SK-N-SH (cell line): ENCODE measurements at regions not wholly inside any gene's neighbourhood (a gene's known extent, or its start where the extent isn't known, plus 50 kb on each side); places are given as distances from the start of the nearest gene placed in this dataset.

Experiments used
- CTCF ChIA-PET: fragments of 300-600, 350-600 bp; formaldehyde crosslinking; extraction: SDS; loops from one replicate; lab custom pipeline; 2021; lab: Yijun Ruan, JAX
- POLR2A ChIA-PET: fragments of 350-600 bp; sonication (Branson Sonifier 250); formaldehyde crosslinking; extraction: SDS; loops from one replicate; lab custom pipeline; 2020; ENCODE audit warnings: antibody characterized with exemption, inconsistent platforms; lab: Yijun Ruan, JAX
- DNase-seq: peaks from one replicate; pipeline ENCODE4 v3.0.0; 2012
- H2AFZ ChIP-seq: fragments of 200-600 bp; sonication (generic); 2 replicates; pipeline ENCODE4 v1.8.1; 2016; ENCODE audit warnings: antibody characterized with exemption, mild to moderate bottlenecking, low read depth
- H3F3A ChIP-seq: fragments of 200-600 bp; sonication (generic); replicated peaks from 2 replicates; pipeline ENCODE3; 2016; ENCODE audit warnings: antibody characterized with exemption, mild to moderate bottlenecking; ENCODE audit not compliant: insufficient read depth
- H3K27ac ChIP-seq, 2 experiments: fragments of 200-500 bp in 1 of 2; fragments of 200-600 bp in 1 of 2; sonication (Bioruptor generic) in 1 of 2; sonication (generic), shearing (Covaris generic) in 1 of 2; 2 replicates each; pipeline versions ENCODE4 v1.5.1 to v1.6.1; 2014 to 2016; ENCODE audit warnings: low read depth in 2 of 2, inconsistent platforms in 1 of 2, low read length in 1 of 2, mild to moderate bottlenecking in 1 of 2, mixed read lengths in 1 of 2
- H3K27me3 ChIP-seq: fragments of 200-600 bp; sonication (generic), shearing (Covaris generic); 2 replicates; pipeline ENCODE4 v1.6.1; 2016; ENCODE audit warnings: mixed run types; ENCODE audit not compliant: insufficient read depth
- H3K36me3 ChIP-seq, 2 experiments: fragments of 200-500 bp in 1 of 2; fragments of 200-600 bp in 1 of 2; sonication (Bioruptor generic) in 1 of 2; sonication (generic) in 1 of 2; replicated peaks in 1 of 2; 2 replicates each; pipeline versions ENCODE3 to v1.5.1; 2014 to 2016; ENCODE audit warnings: low read length in 1 of 2, mild to moderate bottlenecking in 1 of 2; ENCODE audit not compliant: insufficient read depth in 2 of 2, control insufficient read depth in 1 of 2
- H3K4me1 ChIP-seq, 2 experiments: fragments of 200-500 bp in 1 of 2; fragments of 200-600 bp in 1 of 2; sonication (Bioruptor generic) in 1 of 2; sonication (generic), shearing (Covaris generic) in 1 of 2; 2 replicates each; pipeline versions ENCODE4 v1.5.1 to v1.6.1; 2014 to 2016; ENCODE audit warnings: low read depth in 1 of 2, low read length in 1 of 2, mixed run types in 1 of 2; ENCODE audit not compliant: insufficient read depth in 2 of 2, control insufficient read depth in 1 of 2
- H3K4me2 ChIP-seq: fragments of 200-600 bp; sonication (generic), shearing (Covaris generic); 2 replicates; pipeline ENCODE4 v1.6.1; 2017; ENCODE audit warnings: mixed run types
- H3K4me3 ChIP-seq, 2 experiments: fragments of 200-500 bp in 1 of 2; fragments of 200-600 bp in 1 of 2; sonication (Bioruptor generic) in 1 of 2; sonication (generic), shearing (Covaris generic) in 1 of 2; 2 replicates each; pipeline versions ENCODE4 v1.5.1 to v1.8.1; 2014 to 2016; ENCODE audit warnings: low read depth in 2 of 2, inconsistent platforms in 1 of 2, low read length in 1 of 2, mild to moderate bottlenecking in 1 of 2, mixed read lengths in 1 of 2, moderate library complexity in 1 of 2
- H3K79me2 ChIP-seq: fragments of 200-600 bp; sonication (generic); 2 replicates; pipeline ENCODE4 v1.8.1; 2017; ENCODE audit warnings: mild to moderate bottlenecking; ENCODE audit not compliant: insufficient read depth
- H3K9ac ChIP-seq: fragments of 200-600 bp; sonication (generic); 2 replicates; pipeline ENCODE4 v1.6.1; 2017; ENCODE audit warnings: mixed run types
- H3K9me2 ChIP-seq: fragments of 200-600 bp; sonication (generic); 2 replicates; pipeline ENCODE4 v1.6.1; 2017; ENCODE audit warnings: mixed run types
- H3K9me3 ChIP-seq: fragments of 200-600 bp; sonication (generic); 2 replicates; pipeline ENCODE4 v1.6.1; 2017; ENCODE audit warnings: mixed run types, mild to moderate bottlenecking, moderate library complexity
- H4K20me1 ChIP-seq: fragments of 200-600 bp; sonication (generic); 2 replicates; pipeline ENCODE4 v1.6.1; 2017; ENCODE audit warnings: mild to moderate bottlenecking, mixed run types; ENCODE audit not compliant: insufficient read depth
- CHD2 ChIP-seq: fragments of 150-350 bp; IDR thresholded peaks from 2 replicates; pipeline ENCODE4 v1.6.1; 2018; ENCODE audit warnings: low read length; ENCODE audit not compliant: partially characterized antibody
- ELF1 ChIP-seq: IDR thresholded peaks from 2 replicates; pipeline ENCODE4 v1.4.0; 2012
- FOXM1 ChIP-seq: IDR thresholded peaks from 2 replicates; pipeline ENCODE4 v1.4.0; 2012; ENCODE audit warnings: low read depth, mild to moderate bottlenecking
- NRF1 ChIP-seq: IDR thresholded peaks from 2 replicates; pipeline ENCODE4 v1.6.1; 2012; ENCODE audit warnings: low read depth, mild to moderate bottlenecking, low read length
- RAD21 ChIP-seq: IDR thresholded peaks from 2 replicates; pipeline ENCODE4 v1.6.1; 2012; ENCODE audit warnings: mild to moderate bottlenecking, low read length
- RCOR1 ChIP-seq: fragments of 150-350 bp; IDR thresholded peaks from 2 replicates; pipeline ENCODE4 v1.6.1; 2017; ENCODE audit warnings: antibody characterized with exemption, low read length
- RXRA ChIP-seq: IDR thresholded peaks from 2 replicates; pipeline ENCODE4 v1.4.0; 2012; ENCODE audit warnings: low read depth, mild to moderate bottlenecking, borderline replicate concordance
- SIN3A ChIP-seq: IDR thresholded peaks from 2 replicates; pipeline ENCODE4 v1.6.1; 2012; ENCODE audit warnings: low read depth, mild to moderate bottlenecking, low read length, moderate library complexity, borderline replicate concordance
- SMC3 ChIP-seq: IDR thresholded peaks from 2 replicates; pipeline ENCODE4 v1.6.1; 2012; ENCODE audit warnings: low read depth, low read length, improper control_type of control experiment
- TAF1 ChIP-seq: IDR thresholded peaks from 2 replicates; pipeline ENCODE4 v1.6.1; 2012; ENCODE audit warnings: low read depth, mild to moderate bottlenecking, low read length, moderate library complexity, borderline replicate concordance
- TCF12 ChIP-seq: IDR thresholded peaks from 2 replicates; pipeline ENCODE4 v1.4.0; 2012
- TEAD4 ChIP-seq: IDR thresholded peaks from 2 replicates; pipeline ENCODE4 v1.4.0; 2012; ENCODE audit warnings: mild to moderate bottlenecking, borderline replicate concordance; ENCODE audit not compliant: insufficient read depth
- WGBS: methylation state at CpG from one replicate; pipeline ENCODE4 v1.1.6; 2017; ENCODE audit warnings: low lambda C conversion rate; 5-methylcytosine and 5-hydroxymethylcytosine counted together
- TF ChIP-seq, protein P1 (sequence below): fragments of 150-350 bp; IDR thresholded peaks from 2 replicates; pipeline ENCODE4 v1.6.1; 2017; ENCODE audit warnings: antibody characterized with exemption, low read length, low read depth, borderline replicate concordance
- TF ChIP-seq, protein P2 (sequence below): IDR thresholded peaks from 2 replicates; pipeline ENCODE4 v1.4.0; 2012; ENCODE audit warnings: low read depth, borderline replicate concordance

DNA sequence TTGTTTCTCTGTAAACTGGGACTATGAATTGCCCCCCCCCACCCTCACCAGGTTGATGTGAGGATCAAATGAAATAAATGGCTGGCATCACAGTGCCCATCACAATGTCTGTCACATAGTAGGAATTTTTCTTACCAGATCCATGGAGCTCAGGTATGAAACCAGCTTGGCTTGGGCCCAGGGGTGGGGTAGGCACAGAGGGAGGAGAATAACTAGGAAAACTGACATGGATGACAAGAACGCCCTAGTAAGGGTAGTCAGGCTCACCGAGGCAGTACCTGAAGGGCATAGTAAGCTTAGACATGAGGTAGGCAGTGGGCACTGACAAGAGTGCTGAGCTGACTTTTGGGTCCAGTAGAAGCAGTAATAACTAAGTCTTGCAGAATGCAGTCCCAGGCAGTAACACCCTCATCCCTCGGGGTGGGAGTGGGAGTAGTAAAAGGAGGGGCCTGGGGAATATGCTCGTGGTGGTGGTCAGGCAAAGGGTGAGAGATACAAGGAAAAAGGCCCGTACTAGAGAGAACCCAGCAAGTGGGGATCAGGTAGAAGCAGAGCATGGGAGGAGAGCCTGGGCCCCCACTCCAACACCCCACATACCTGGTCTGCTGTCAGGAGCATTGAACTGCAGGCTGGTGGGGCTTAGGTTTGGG, 155.9 kb upstream of the PJA1 start (continued):
- no peak for TF ChIP-seq TCF12
- TF ChIP-seq RCOR1, result no peak
- TF ChIP-seq, protein P1, sequence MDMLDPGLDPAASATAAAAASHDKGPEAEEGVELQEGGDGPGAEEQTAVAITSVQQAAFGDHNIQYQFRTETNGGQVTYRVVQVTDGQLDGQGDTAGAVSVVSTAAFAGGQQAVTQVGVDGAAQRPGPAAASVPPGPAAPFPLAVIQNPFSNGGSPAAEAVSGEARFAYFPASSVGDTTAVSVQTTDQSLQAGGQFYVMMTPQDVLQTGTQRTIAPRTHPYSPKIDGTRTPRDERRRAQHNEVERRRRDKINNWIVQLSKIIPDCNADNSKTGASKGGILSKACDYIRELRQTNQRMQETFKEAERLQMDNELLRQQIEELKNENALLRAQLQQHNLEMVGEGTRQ, result no peak

DNA sequence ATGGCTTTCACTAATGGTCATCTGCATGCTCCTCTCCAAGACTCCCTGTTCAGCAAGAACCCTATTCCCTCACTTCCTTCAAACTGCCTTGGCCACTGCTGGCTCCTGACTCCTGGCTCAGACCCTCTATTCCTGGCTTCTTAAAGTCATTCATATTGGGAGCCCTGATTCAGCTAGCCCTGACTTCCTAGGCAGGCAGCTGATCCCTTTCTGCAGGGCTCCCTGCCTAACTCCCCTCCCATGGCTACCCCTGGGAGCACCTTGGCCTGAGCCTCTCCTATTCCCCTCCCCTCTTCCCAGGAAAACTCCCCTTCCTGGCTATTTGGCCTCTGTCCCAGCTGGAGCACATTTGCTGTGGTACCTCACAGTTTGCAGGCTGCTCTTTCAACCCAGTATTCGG, 154.9 kb upstream of the PJA1 start:
- POLR2A ChIA-PET, result no interaction called here
- no peak overlapping the region for H3K4me2 ChIP-seq
- TF ChIP-seq, protein P2, sequence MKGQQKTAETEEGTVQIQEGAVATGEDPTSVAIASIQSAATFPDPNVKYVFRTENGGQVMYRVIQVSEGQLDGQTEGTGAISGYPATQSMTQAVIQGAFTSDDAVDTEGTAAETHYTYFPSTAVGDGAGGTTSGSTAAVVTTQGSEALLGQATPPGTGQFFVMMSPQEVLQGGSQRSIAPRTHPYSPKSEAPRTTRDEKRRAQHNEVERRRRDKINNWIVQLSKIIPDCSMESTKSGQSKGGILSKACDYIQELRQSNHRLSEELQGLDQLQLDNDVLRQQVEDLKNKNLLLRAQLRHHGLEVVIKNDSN, result no peak
- TF ChIP-seq TAF1, result no peak
- no peak for TF ChIP-seq CHD2
- TF ChIP-seq RAD21, result no peak
- TF ChIP-seq, all 33 proteins: peak for 0
- peak; percentile 4 for DNase-seq
- peaks cover 14% of the 10 kb centered on the region; the same call in 1 of the 2 replicates for H3K27me3 ChIP-seq
- H4K20me1 ChIP-seq, result no peaks in the 10 kb centered on the region
- no peak overlapping the region for H2AFZ ChIP-seq
- no peaks in the 10 kb centered on the region for H3K36me3 ChIP-seq
- no peak overlapping the region for H3K27ac ChIP-seq
- H3K4me3 ChIP-seq, result no peak overlapping the region
- no peaks in the 10 kb centered on the region for H3K9me3 ChIP-seq
- no peaks in the 10 kb centered on the region for H3K9me2 ChIP-seq
- no peaks in the 10 kb centered on the region; a peak in 1 of 4 replicates for H3K4me1 ChIP-seq
- no peaks in the 10 kb centered on the region for H3K79me2 ChIP-seq
- 0% methylated on average over 1 of the region's 1 CpG for WGBS
- H3K9ac ChIP-seq, result no peak overlapping the region
- CTCF ChIA-PET, result no interaction called here
- H3F3A ChIP-seq, result no peaks in the 10 kb centered on the region

DNA sequence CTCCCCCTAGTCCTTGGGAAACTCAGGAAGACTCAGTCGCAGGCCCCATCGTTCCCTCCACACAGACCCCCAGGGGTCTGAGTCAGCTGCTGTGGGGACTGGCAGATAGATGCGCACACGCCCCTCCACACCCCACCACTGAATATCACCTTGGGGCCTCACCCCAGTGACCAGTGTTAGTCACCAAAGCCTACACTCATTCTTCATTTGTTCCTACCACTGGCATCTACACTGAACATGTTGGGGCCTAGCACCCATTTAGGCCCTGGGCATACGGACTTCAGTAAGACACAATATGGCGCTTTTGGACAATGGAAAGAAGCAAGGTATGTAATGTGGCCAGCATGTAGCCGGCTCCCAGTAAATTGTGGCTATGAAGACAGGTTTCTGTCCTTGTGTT, 154.1 kb upstream of the PJA1 start:
- 65% methylated on average over 5 of the region's 7 CpGs for WGBS

More for the DNA sequence above, 154.1 kb upstream of the PJA1 start:
- peaks cover 14% of the 10 kb centered on the region; the same call in 1 of the 2 replicates for H3K27me3 ChIP-seq
- no peaks in the 10 kb centered on the region for H3K36me3 ChIP-seq
- no peaks in the 10 kb centered on the region for H3K9me2 ChIP-seq
- no peak overlapping the region for H3K4me3 ChIP-seq
- H3K4me1 ChIP-seq, result no peaks in the 10 kb centered on the region; a peak in 1 of 4 replicates
- no peaks in the 10 kb centered on the region for H3K79me2 ChIP-seq
- no peak overlapping the region for H3K9ac ChIP-seq
- DNase-seq, result peak; percentile 3
- no peak overlapping the region for H3K4me2 ChIP-seq
- H2AFZ ChIP-seq, result no peak overlapping the region
- no peaks in the 10 kb centered on the region for H3K9me3 ChIP-seq
- TF ChIP-seq RXRA, result no peak
- no peak for TF ChIP-seq FOXM1
- no peak for TF ChIP-seq RCOR1
- TF ChIP-seq SMC3, result no peak
- TF ChIP-seq TEAD4, result no peak
- no peak for TF ChIP-seq NRF1
- TF ChIP-seq ELF1, result no peak
- no peak for TF ChIP-seq SIN3A
- POLR2A ChIA-PET, result no interaction called here
- CTCF ChIA-PET, result no interaction called here
- no peak overlapping the region for H3K27ac ChIP-seq
- no peaks in the 10 kb centered on the region for H3F3A ChIP-seq
- no peaks in the 10 kb centered on the region for H4K20me1 ChIP-seq
